A549 (cell line): ENCODE measurements at regions not wholly inside any gene's neighbourhood (a gene's known extent, or its start where the extent isn't known, plus 50 kb on each side); places are given as distances from the start of the nearest gene placed in this dataset.

Experiments
- MAFK ChIP-seq: fragments of 450-650 bp; IDR thresholded peaks from 2 replicates; pipeline ENCODE4 v1.6.1; 2014; ENCODE audit not compliant: partially characterized antibody
- MYC ChIP-seq: IDR thresholded peaks from 2 replicates; pipeline ENCODE4 v1.6.1; 2012; ENCODE audit warnings: mild to moderate bottlenecking, inconsistent platforms, low read length, improper control_type of control experiment, borderline replicate concordance
- NPAS2 ChIP-seq: fragments of 250-450 bp; sonication (Bioruptor Pico); IDR thresholded peaks from 2 replicates; pipeline ENCODE4 v1.8.0; 2022; ENCODE audit warnings: mild to moderate bottlenecking, moderate library complexity, borderline replicate concordance
- NR3C1 ChIP-seq: fragments of >200 bp; sonication (Bioruptor Twin); formaldehyde crosslinking; IDR thresholded peaks from 3 replicates; pipeline ENCODE4 v1.6.1; 2017
- POLR2A ChIP-seq: IDR thresholded peaks from 2 replicates; pipeline ENCODE4 v1.6.1; 2012; ENCODE audit warnings: mild to moderate bottlenecking, low read length
- RFX5 ChIP-seq: fragments of 450-650 bp; IDR thresholded peaks from 2 replicates; pipeline ENCODE4 v1.7.1; 2014; ENCODE audit warnings: antibody characterized with exemption, mild to moderate bottlenecking, moderate library complexity
- TF ChIP-seq, protein P1 (sequence below): IDR thresholded peaks from 2 replicates; pipeline ENCODE4 v1.6.1; 2012
- TF ChIP-seq, protein P2 (sequence below): fragments of 200-600 bp; sonication (generic); IDR thresholded peaks from 2 replicates; pipeline ENCODE4 v1.6.1; 2016; ENCODE audit warnings: antibody characterized with exemption, mild to moderate bottlenecking, moderate library complexity
- TF ChIP-seq, protein P3 (sequence below): fragments of >200 bp; sonication (Bioruptor Twin); formaldehyde crosslinking; IDR thresholded peaks from 3 replicates; pipeline ENCODE4 v1.5.1; 2016
- TF ChIP-seq, protein P4 (sequence below): fragments of 450-650 bp; IDR thresholded peaks from 2 replicates; pipeline ENCODE4 v1.6.1; 2014; ENCODE audit warnings: antibody characterized with exemption

DNA sequence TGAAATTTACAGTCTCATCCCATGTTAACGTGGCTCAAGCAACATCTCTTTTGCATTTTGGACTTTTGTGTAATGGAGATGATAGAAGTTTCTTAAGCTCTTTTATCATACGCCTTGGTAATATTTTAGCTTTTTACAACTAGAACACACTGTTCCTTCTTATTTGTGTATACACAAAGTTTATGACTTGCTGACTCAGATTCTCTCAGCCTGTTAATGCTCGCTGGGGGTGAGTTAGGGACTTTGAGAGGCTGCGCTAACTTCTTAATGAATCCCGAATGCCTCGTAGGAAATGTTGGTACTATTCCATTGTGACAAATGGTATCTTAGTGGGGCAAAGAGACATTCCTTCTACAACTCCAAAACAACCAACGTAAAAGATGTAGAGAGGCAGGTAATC, 509.7 kb downstream of the DOK5 start:
- TF ChIP-seq NR3C1 = no peak
- TF ChIP-seq, protein P1, sequence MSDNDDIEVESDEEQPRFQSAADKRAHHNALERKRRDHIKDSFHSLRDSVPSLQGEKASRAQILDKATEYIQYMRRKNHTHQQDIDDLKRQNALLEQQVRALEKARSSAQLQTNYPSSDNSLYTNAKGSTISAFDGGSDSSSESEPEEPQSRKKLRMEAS = no peak
- TF ChIP-seq, protein P2, sequence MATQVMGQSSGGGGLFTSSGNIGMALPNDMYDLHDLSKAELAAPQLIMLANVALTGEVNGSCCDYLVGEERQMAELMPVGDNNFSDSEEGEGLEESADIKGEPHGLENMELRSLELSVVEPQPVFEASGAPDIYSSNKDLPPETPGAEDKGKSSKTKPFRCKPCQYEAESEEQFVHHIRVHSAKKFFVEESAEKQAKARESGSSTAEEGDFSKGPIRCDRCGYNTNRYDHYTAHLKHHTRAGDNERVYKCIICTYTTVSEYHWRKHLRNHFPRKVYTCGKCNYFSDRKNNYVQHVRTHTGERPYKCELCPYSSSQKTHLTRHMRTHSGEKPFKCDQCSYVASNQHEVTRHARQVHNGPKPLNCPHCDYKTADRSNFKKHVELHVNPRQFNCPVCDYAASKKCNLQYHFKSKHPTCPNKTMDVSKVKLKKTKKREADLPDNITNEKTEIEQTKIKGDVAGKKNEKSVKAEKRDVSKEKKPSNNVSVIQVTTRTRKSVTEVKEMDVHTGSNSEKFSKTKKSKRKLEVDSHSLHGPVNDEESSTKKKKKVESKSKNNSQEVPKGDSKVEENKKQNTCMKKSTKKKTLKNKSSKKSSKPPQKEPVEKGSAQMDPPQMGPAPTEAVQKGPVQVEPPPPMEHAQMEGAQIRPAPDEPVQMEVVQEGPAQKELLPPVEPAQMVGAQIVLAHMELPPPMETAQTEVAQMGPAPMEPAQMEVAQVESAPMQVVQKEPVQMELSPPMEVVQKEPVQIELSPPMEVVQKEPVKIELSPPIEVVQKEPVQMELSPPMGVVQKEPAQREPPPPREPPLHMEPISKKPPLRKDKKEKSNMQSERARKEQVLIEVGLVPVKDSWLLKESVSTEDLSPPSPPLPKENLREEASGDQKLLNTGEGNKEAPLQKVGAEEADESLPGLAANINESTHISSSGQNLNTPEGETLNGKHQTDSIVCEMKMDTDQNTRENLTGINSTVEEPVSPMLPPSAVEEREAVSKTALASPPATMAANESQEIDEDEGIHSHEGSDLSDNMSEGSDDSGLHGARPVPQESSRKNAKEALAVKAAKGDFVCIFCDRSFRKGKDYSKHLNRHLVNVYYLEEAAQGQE = no peak
- TF ChIP-seq POLR2A = no peak
- TF ChIP-seq NPAS2 (CRISPR knock-in tag) = no peak
- TF ChIP-seq, protein P3, sequence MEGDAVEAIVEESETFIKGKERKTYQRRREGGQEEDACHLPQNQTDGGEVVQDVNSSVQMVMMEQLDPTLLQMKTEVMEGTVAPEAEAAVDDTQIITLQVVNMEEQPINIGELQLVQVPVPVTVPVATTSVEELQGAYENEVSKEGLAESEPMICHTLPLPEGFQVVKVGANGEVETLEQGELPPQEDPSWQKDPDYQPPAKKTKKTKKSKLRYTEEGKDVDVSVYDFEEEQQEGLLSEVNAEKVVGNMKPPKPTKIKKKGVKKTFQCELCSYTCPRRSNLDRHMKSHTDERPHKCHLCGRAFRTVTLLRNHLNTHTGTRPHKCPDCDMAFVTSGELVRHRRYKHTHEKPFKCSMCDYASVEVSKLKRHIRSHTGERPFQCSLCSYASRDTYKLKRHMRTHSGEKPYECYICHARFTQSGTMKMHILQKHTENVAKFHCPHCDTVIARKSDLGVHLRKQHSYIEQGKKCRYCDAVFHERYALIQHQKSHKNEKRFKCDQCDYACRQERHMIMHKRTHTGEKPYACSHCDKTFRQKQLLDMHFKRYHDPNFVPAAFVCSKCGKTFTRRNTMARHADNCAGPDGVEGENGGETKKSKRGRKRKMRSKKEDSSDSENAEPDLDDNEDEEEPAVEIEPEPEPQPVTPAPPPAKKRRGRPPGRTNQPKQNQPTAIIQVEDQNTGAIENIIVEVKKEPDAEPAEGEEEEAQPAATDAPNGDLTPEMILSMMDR = no peak
- no peak for TF ChIP-seq RFX5
- TF ChIP-seq, protein P4, sequence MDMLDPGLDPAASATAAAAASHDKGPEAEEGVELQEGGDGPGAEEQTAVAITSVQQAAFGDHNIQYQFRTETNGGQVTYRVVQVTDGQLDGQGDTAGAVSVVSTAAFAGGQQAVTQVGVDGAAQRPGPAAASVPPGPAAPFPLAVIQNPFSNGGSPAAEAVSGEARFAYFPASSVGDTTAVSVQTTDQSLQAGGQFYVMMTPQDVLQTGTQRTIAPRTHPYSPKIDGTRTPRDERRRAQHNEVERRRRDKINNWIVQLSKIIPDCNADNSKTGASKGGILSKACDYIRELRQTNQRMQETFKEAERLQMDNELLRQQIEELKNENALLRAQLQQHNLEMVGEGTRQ = no peak
- TF ChIP-seq MAFK = no peak
- TF ChIP-seq MYC = no peak
